HG02852 (cell line): ENCODE measurements at regions not wholly inside any gene's neighbourhood (a gene's known extent, or its start where the extent isn't known, plus 50 kb on each side); places are given as distances from the start of the nearest gene placed in this dataset.
"Not testable (repeated sequence)": the region's sequence is repeated elsewhere in the genome, so short reads cannot be mapped to it uniquely, and the experiment has no call there.

ENCODE experiments used
- ATAC-seq: cut with Tn5 transposase; IDR thresholded peaks from one replicate; pipeline ENCODE4 v1.9.1; 2021; ENCODE audit warnings: mild to moderate bottlenecking, moderate library complexity; ENCODE audit not compliant: unreplicated experiment

GRCh38 chr14:86780876-86781510 lies 1212.0 kb downstream of the GALC start:
- no peak for ATAC-seq

GRCh38 chr14:86780461-86780860 lies 1212.5 kb downstream of the GALC start:
- ATAC-seq = no peak

DNA sequence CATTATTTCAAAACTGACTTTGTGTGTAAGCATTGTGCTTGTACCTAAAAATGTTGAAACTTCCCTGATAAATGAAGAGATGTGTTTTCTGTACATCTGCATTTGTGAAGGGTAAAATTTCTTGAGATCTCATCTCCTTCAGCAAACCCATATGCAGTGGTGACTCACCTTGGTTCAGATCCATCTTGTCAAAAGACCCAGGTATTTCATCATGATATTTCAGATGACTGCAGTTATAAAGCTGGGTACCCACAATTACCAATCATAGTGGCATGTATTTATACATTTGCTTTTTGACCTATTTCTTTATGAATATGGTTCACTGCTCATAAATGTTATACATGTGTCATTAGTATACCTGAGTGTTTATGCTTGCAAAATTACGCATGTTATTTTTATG lies 1213.6 kb downstream of the GALC start:
- ATAC-seq = no peak

GRCh38 chr14:86777963-86778602 lies 1214.9 kb downstream of the GALC start:
- no peak for ATAC-seq

GRCh38 chr14:86775896-86776295 lies 1217.1 kb downstream of the GALC start:
- ATAC-seq = not testable (repeated sequence)

- ATAC-seq = no peak
Measured at GRCh38 chr14:86774916-86775315, 1218.1 kb downstream of the GALC start.

DNA sequence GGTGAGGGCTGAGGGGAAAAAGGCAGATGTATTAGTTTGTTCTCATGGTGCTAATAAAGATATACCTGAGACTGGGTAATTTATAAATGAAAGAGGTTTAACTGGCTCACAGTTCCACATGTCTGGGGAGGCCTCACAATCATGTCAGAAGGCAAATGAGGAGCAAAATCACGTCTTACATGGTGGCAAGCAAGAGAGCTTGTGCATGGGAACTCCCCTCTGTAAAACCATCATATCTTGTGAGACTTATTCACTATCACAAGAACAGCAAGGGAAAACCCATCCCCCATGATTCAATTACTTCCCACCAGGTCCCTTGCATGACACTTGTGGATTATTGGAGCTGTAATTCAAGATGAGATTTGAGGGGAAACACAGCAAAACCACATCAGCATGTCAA lies 1220.9 kb downstream of the GALC start:
- no peak for ATAC-seq

DNA sequence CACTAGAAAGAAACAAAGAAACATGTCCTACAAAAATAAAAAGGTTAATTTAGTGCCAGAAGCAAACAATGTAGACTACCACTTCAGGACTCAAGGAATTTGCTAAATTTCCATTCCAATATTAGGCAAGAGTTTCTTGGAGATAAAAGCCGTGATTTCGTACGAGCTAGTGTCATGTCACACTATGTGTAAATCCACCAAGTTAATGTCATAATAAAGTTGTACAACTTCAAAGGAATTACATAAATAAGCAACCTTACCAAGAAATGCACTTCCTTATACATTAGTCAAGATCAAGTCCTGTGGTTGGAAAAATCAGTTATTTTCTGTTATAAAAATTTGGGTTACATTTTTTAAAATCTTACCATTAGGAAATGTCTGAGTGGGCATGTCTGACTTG lies 1222.8 kb downstream of the GALC start:
- ATAC-seq = no peak

GRCh38 chr14:86766469-86766868 lies 1226.5 kb downstream of the GALC start:
- ATAC-seq = no peak

DNA sequence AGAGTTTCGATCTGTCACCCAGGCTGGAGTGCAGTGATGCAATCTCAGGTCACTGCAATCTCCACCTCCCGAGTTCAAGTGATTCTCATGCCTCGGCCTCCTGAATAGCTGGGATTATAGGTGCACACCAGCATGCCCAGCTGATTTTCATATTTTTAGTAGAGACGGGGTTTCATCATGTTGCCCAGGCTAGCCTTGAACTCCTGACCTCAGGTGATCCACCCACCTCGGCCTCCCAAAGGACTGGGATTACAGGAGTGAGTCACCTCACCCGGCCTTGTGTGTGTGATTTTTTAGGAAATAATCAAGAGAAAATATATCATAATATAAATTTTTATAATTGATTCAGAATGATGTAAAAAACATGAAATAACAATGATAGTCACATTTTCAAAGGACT lies 1231.4 kb downstream of the GALC start:
- no peak for ATAC-seq

- ATAC-seq = no peak
Measured at GRCh38 chr14:86756521-86757190, 1226.7 kb downstream of the FLRT2 start.

- ATAC-seq = not testable (repeated sequence)
Measured at GRCh38 chr14:86750488-86750887, 1220.5 kb downstream of the FLRT2 start.

DNA sequence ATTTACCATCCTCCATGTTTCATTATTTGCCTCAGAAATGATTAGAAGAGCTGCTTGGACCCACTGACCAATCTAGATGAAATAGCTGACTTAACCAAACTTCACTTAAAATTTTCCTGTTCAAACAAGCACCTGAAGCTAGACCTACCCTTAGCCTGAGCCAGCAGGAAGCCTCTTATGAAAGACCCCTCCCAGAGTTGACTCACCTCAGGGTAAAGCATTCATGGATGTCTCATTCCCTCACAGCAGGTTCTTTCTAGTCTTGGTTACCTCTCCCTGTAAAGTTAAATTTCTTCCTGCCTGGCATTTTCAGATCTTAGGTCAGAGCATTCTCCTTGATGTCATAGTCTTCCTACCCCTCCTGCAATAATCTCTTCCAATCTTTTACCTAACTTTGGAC lies 1209.8 kb downstream of the FLRT2 start:
- ATAC-seq = no peak

DNA sequence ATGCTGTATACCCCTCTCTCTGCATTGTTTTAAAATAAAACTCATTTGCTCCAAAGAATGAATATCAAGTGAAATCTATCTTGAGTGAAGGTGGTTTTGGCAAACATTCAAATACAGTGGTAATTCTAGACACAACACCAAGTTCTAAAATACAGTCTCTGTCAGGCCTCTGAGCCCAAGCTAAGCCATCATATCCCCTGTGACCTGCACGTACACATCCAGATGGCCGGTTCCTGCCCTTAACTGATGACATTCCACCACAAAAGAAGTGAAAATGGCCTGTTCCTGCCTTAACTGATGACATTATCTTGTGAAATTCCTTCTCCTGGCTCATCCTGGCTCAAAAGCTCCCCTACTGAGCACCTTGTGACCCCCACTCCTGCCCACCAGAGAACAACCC lies 1201.5 kb downstream of the FLRT2 start:
- not testable (repeated sequence) for ATAC-seq

DNA sequence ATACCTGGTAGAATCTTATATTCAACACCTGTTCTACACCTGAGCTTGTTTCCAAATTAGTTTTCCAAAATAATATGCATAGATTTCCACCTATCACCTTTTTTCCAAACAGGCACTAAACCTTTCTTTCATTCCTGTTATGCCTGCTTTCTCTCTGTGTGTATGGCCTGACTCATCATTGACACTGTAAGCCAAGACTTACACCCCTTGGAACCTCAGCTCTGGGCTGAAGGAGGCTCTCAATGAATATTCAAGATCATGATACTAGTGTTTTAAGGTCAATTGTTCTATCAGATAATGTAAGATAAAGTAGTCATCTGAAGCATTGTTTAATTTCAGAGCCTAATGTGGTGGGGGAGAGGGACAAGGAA lies 1193.3 kb downstream of the FLRT2 start:
- no peak for ATAC-seq

DNA sequence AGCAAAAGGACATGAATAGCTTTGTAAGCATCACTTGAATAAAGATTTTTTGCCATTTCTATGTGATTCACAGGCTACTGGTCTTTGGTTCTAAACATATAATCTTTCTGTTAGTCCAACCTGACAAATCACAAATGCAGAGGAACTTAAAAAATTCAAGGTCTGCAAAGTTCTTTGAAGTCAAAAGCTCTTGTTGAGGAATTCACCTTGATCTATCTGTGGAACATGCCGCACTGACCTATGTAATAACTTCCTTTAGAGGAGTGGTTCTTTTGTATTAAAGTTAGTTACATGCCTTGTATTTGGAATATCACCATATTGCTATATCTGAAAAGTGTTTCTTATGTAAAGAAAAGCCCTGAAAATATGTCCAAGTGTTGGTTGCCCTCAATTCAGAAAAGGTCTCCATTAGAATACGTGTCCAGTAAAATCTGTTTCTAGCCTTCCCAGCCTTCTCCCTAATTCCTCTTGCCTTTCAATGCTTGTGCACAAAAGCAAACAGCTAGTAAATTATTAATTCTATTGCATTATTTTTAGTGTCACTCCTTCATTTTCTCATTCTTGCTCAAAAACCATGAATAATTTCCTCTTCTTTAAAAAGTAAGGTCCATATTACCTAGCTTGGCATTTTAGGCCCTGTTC lies 1192.8 kb downstream of the FLRT2 start:
- no peak for ATAC-seq

DNA sequence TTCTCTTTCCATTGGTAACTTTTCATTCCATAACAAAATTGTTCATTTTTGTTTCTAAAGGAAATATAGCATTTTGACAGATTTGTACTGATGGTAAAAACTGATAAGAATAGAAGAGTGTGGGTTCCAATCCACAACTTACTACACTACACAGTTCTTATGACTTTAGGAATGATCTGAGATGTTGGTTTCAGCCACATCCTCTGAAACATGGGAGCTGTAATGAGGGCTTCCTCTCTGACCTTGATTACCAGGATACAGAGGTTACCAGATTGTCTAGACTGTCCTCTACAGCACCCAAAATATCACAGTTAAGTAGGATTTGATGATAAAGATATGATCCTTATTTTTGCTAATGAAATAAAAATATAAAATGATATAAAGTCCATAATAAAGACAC lies 1184.6 kb downstream of the FLRT2 start:
- ATAC-seq = no peak

DNA sequence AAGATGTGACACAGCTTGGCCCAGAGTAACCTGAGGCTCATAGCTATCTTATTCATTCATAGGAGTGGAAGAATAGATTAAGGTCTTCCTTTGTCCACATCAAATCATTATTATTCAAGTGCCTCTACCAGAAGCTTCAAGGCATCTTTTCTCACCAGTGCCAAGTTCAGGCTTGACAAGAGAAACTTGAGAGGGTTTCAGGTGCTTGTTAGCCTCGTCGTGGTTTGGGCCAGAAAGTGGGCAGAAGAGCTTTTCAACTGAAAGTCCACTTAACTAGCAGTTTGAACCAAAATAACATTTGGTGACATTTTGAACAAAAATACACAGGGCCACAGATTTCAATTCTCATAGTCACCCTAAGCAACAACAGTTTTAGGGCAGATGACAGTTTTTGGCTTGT lies 1184.2 kb downstream of the FLRT2 start:
- no peak for ATAC-seq

- no peak for ATAC-seq
Measured at GRCh38 chr14:86712727-86713126, 1182.8 kb downstream of the FLRT2 start.

GRCh38 chr14:86712176-86712575 lies 1182.2 kb downstream of the FLRT2 start:
- no peak for ATAC-seq

- no peak for ATAC-seq
Measured at GRCh38 chr14:86708846-86709339, 1178.9 kb downstream of the FLRT2 start.

DNA sequence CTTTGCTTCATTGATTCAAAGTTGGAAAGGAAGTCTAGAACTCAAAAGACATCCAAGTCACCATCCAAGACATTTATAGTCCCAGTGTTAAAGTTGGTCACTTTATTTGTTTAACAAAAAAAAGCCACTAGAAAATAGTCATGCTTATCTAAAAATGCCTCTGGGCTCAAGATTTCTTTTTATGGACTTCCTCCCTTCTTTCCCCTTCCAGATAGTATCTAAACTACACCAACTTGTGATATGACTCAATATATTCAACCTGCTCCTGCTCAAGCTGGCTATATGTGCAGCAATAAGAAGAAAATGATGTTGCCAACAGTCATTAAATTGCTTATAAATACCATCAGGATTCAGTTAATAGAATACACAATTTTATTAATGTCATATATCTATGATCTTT lies 1177.1 kb downstream of the FLRT2 start:
- ATAC-seq = no peak
